BLaER1 (cell line): ENCODE measurements at regions not wholly inside any gene's neighbourhood (a gene's known extent, or its start where the extent isn't known, plus 50 kb on each side); places are given as distances from the start of the nearest gene placed in this dataset.

Source experiments
- H3K27ac ChIP-seq: shearing (Covaris generic); formaldehyde crosslinking; 2 replicates; pipeline ENCODE4 v1.8.1; 2022
- H3K27me3 ChIP-seq: shearing (Covaris generic); formaldehyde crosslinking; 2 replicates; pipeline ENCODE4 v1.8.1; 2022
- H3K36me3 ChIP-seq: shearing (Covaris generic); formaldehyde crosslinking; 2 replicates; pipeline ENCODE4 v1.8.1; 2022
- H3K4me1 ChIP-seq: shearing (Covaris generic); formaldehyde crosslinking; 2 replicates; pipeline ENCODE4 v1.8.1; 2022
- H3K4me2 ChIP-seq: shearing (Covaris generic); formaldehyde crosslinking; 2 replicates; pipeline ENCODE4 v1.8.1; 2022
- H3K4me3 ChIP-seq: shearing (Covaris generic); formaldehyde crosslinking; 2 replicates; pipeline ENCODE4 v1.8.1; 2022
- H3K9ac ChIP-seq: shearing (Covaris generic); formaldehyde crosslinking; 2 replicates; pipeline ENCODE4 v1.8.1; 2022
- H3K9me3 ChIP-seq: shearing (Covaris generic); formaldehyde crosslinking; 2 replicates; pipeline ENCODE4 v1.8.1; 2022
- H4K20me1 ChIP-seq: shearing (Covaris generic); formaldehyde crosslinking; 2 replicates; pipeline ENCODE4 v1.8.1; 2022
- Cebpa-rat ChIP-seq: shearing (Covaris generic); IDR thresholded peaks from 2 replicates; pipeline ENCODE4 v1.8.1; 2022

DNA sequence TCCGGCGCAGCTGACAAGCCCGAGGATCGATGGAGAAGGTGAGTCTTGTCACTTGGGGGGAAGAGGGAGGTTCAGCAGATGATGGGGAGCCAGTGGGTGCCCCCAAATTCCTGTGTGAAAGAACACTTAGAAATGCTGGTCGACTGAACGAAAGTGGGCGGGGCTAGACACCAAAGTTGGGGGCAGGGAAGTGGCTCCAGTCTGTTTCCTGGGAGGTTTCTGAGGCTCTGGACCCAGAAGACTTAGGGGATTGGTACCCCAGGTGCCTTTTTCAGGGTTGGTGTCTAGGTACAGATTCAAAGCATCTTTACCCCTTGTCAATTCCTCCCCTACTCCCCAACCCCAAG lies 278.6 kb downstream of the ZSWIM6 start:
- H4K20me1 ChIP-seq: no peaks in the 10 kb centered on the region
- H3K9me3 ChIP-seq: no peaks in the 10 kb centered on the region
- peak overlapping the region; percentile 20; the same call in 1 of the 2 replicates for H3K4me2 ChIP-seq
- no peak overlapping the region for H3K4me3 ChIP-seq
- no peak overlapping the region for H3K27ac ChIP-seq
- no peaks in the 10 kb centered on the region for H3K36me3 ChIP-seq
- H3K27me3 ChIP-seq: no peaks in the 10 kb centered on the region
- peaks cover 19% of the 10 kb centered on the region; the same call in 1 of the 2 replicates for H3K4me1 ChIP-seq
- no peak for TF ChIP-seq Cebpa-rat
- H3K9ac ChIP-seq: no peak overlapping the region

GRCh38 chr5:61612431-61612830 lies 280.4 kb downstream of the ZSWIM6 start:
- H3K9ac ChIP-seq: no peak overlapping the region
- H3K4me3 ChIP-seq: no peak overlapping the region
- H3K4me2 ChIP-seq: no peak overlapping the region
- no peaks in the 10 kb centered on the region for H3K36me3 ChIP-seq
- H3K27ac ChIP-seq: no peak overlapping the region
- H3K4me1 ChIP-seq: peaks cover 19% of the 10 kb centered on the region; the same call in 1 of the 2 replicates
- H4K20me1 ChIP-seq: no peaks in the 10 kb centered on the region
- TF ChIP-seq Cebpa-rat: no peak
- H3K9me3 ChIP-seq: no peaks in the 10 kb centered on the region
- H3K27me3 ChIP-seq: no peaks in the 10 kb centered on the region

DNA sequence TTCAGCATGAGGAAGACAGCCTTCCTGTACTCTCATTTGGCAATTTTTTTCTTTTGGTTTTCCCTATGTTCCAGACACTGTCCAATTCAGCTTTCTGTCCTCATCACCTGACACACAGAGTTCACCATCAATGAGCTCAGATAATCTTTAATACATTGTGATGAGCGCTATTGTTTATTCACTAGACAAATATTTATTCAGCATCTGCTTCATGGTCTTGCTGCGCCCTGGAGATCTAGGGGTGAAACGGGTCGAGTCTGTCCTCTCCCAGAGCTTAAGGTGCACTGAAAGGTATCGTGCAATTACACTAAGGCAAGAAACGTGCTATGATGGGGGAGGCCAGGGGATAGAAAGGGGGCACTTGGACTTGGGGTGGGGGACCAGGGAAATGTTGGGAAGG lies 281.6 kb downstream of the ZSWIM6 start:
- Histone ChIP-seq H4K20me1 (no peaks in the 10 kb centered on the region), H3K4me2 (no peak overlapping the region), H3K36me3 (no peaks in the 10 kb centered on the region), H3K4me1 (peaks cover 28% of the 10 kb centered on the region), H3K27me3 (no peaks in the 10 kb centered on the region), H3K4me3 (no peak overlapping the region), H3K9me3 (no peaks in the 10 kb centered on the region), H3K9ac (no peak overlapping the region), H3K27ac (no peak overlapping the region)
- no peak for TF ChIP-seq Cebpa-rat

DNA sequence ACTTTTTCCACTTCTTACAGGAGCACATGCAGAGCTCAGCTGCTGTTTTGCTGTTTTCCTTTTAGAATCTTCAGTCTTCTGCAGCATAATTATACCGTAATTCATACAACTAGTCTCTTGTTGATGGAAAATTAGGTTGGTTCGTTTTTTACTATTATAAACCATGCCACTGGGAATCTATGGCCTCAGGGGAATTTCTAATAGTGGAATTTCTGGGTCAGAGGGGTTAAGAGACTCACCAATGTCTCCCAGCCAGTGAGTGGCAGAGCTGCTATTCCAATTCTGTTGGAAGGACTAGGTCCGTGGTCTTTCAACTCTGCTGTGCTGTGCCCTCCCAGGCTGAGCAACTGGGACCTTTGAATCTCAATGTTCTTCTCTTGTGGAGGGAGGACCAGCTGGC lies 282.5 kb downstream of the ZSWIM6 start:
- H3K4me3 ChIP-seq: no peak overlapping the region
- H3K27ac ChIP-seq: no peak overlapping the region
- H3K4me2 ChIP-seq: peak overlapping the region; percentile 8; the same call in 1 of the 2 replicates
- peaks cover 37% of the 10 kb centered on the region for H3K4me1 ChIP-seq
- no peaks in the 10 kb centered on the region for H3K9me3 ChIP-seq
- no peak overlapping the region for H3K9ac ChIP-seq
- no peaks in the 10 kb centered on the region for H3K36me3 ChIP-seq
- no peaks in the 10 kb centered on the region for H3K27me3 ChIP-seq
- no peaks in the 10 kb centered on the region for H4K20me1 ChIP-seq
- TF ChIP-seq Cebpa-rat: no peak

DNA sequence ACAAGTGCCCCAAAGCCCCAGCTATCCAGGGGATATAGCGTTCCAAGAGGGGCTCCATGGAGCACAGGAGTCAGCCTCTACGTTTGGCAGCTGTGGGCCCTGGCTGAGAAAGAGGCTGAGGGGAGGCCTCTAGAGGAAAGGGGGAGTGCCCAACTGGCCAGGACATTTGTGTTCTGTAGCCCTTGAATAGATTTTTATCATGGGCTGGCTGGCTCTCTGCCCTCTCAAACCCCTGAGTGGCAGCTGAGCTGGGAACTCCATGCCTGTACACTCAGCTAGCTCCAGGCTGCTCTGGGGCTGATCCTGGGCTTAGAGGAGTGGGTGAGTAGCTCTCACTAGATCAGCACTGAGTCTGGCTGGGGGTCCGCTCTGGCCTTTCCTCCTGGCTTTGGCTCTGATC lies 285.0 kb downstream of the ZSWIM6 start:
- Histone ChIP-seq H3K4me2 (no peak overlapping the region), H3K27ac (no peak overlapping the region)

DNA sequence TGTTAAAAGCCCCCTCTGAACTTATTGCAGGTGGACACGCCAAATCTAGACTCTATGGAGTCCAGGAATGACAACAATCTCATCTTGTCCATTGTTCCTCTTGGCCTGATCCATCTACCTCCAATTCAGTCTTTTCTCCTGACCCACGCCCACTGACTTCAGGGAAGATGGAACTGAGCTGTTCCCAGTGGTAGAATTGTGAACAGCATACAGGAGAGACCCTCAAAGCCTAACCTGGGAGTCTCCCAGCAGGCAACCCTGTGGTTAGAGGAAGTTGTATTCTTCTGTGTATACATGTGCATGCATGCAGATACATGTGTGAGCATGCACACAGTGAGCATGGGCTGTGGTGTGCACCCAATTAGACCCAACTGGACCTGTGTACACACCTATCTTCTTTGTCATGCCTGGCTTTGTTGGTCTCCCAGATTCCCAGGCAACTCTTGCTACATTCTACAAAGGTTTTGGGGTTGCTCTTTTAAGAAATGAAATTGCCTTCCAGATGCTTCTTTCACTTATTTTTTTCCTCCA lies 286.0 kb downstream of the ZSWIM6 start:
- Histone ChIP-seq H3K4me1 (peaks cover 47% of the 10 kb centered on the region), H3K9me3 (no peaks in the 10 kb centered on the region), H3K27ac (no peak overlapping the region)

More for the DNA sequence above, 285.0 kb downstream of the ZSWIM6 start:
- Histone ChIP-seq H3K4me1 (peaks cover 47% of the 10 kb centered on the region), H4K20me1 (no peaks in the 10 kb centered on the region), H3K9ac (no peak overlapping the region), H3K9me3 (no peaks in the 10 kb centered on the region), H3K4me3 (no peak overlapping the region), H3K27me3 (no peaks in the 10 kb centered on the region), H3K36me3 (no peaks in the 10 kb centered on the region)
- no peak for TF ChIP-seq Cebpa-rat

GRCh38 chr5:61618577-61618976 lies 286.5 kb downstream of the ZSWIM6 start:
- peak overlapping the region; percentile 92 for H3K4me2 ChIP-seq
- no peaks in the 10 kb centered on the region for H4K20me1 ChIP-seq
- H3K9ac ChIP-seq: no peak overlapping the region
- H3K4me1 ChIP-seq: peaks cover 47% of the 10 kb centered on the region
- H3K4me3 ChIP-seq: no peak overlapping the region
- TF ChIP-seq Cebpa-rat: no peak
- no peaks in the 10 kb centered on the region for H3K36me3 ChIP-seq
- no peak overlapping the region for H3K27ac ChIP-seq
- H3K27me3 ChIP-seq: no peaks in the 10 kb centered on the region
- H3K9me3 ChIP-seq: no peaks in the 10 kb centered on the region

More for the DNA sequence above, 286.0 kb downstream of the ZSWIM6 start:
- Histone ChIP-seq H3K4me2 (peak overlapping the region; percentile 92), H3K9ac (no peak overlapping the region), H4K20me1 (no peaks in the 10 kb centered on the region), H3K4me3 (no peak overlapping the region), H3K36me3 (no peaks in the 10 kb centered on the region), H3K27me3 (no peaks in the 10 kb centered on the region)
- no peak for TF ChIP-seq Cebpa-rat

DNA sequence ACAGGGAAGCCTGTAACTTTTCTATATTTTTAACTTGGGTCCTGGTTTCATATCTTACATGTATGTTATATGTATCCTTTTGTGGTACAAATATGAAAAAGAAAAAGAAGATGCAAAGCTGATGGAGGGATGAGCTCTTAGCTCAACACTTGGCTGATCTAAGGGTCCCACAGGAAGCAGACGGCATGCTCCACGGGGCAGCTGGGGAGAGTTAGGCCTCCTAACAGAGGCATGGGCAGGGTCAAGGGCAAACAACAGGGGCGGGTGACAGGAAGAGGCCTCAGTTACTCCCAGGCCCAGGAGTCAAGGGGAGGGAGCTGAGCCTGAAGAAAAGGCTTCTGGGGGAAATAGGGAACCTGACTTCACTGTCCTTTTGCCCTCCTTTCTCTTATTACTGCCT lies 287.2 kb downstream of the ZSWIM6 start:
- peak overlapping the region; percentile 92 for H3K4me2 ChIP-seq
- no peak overlapping the region for H3K4me3 ChIP-seq
- peak overlapping the region; percentile 4; the same call in 1 of the 2 replicates for H3K9ac ChIP-seq
- peak overlapping the region; percentile 74 for H3K27ac ChIP-seq
- no peaks in the 10 kb centered on the region for H4K20me1 ChIP-seq
- no peaks in the 10 kb centered on the region for H3K36me3 ChIP-seq
- no peaks in the 10 kb centered on the region; the same call in 1 of the 2 replicates for H3K27me3 ChIP-seq
- no peaks in the 10 kb centered on the region for H3K9me3 ChIP-seq
- H3K4me1 ChIP-seq: peaks cover 42% of the 10 kb centered on the region
- no peak for TF ChIP-seq Cebpa-rat

DNA sequence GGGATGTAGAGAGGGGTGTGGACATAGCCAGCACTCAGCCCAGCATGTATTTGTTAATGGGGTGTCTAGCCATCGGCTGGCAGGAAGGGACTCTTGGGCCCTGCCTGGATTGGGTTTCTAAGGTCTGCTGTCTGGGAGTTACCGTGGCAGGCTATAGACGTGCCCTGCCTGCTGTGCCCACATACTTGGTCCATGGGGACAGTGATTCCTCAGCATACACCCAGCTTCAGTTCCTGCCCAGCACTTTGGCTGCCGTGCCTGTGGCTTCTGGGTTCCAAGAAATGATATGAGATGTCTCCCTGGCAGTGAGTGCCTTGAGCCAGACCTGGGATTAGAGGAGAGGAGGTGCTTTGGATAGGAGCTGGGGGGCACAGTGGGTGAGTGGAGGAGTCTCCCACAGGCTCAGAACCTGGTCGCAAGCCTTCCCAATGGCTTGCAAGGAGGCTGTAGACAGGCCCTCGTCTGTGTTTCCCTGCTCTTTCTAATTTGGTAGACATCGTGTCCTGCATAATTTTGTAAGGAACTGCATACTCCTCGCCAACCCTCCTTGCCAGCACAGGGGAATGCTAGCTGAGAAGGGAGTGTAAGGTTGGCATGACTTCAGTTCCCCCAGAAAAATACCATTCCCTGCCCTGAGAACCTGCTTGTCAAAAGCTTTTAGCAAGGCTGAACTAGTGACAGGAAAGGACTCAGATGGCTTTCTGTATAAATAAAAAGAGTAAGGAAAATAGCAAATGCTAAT lies 287.9 kb downstream of the ZSWIM6 start:
- no peak for TF ChIP-seq Cebpa-rat
- no peak overlapping the region for H3K4me3 ChIP-seq
- no peaks in the 10 kb centered on the region for H3K9me3 ChIP-seq
- peaks cover 5% of the 10 kb centered on the region for H3K27me3 ChIP-seq
- peak overlapping the region; percentile 74 for H3K27ac ChIP-seq
- H3K4me2 ChIP-seq: peak overlapping the region; percentile 92
- no peaks in the 10 kb centered on the region for H3K36me3 ChIP-seq
- H4K20me1 ChIP-seq: no peaks in the 10 kb centered on the region
- peak overlapping the region; percentile 4; the same call in 1 of the 2 replicates for H3K9ac ChIP-seq
- H3K4me1 ChIP-seq: peaks cover 38% of the 10 kb centered on the region

- Histone ChIP-seq H3K4me3 (no peak overlapping the region), H3K27me3 (peaks cover 13% of the 10 kb centered on the region), H3K4me1 (peaks cover 46% of the 10 kb centered on the region), H3K36me3 (no peaks in the 10 kb centered on the region), H3K9me3 (no peaks in the 10 kb centered on the region), H3K27ac (no peak overlapping the region), H4K20me1 (peaks cover 3% of the 10 kb centered on the region; the same call in 1 of the 2 replicates), H3K4me2 (peak overlapping the region; percentile 92), H3K9ac (no peak overlapping the region)
- TF ChIP-seq Cebpa-rat: no peak
Measured at GRCh38 chr5:61620699-61621182, 288.7 kb downstream of the ZSWIM6 start.
